IPS-18a (cell line): ENCODE measurements at regions not wholly inside any gene's neighbourhood (a gene's known extent, or its start where the extent isn't known, plus 50 kb on each side); places are given as distances from the start of the nearest gene placed in this dataset.

Source experiments
- H3K27ac ChIP-seq: one replicate; pipeline ENCODE4 v1.5.1; 2013; ENCODE audit warnings: low read length
- H3K27me3 ChIP-seq: one replicate; pipeline ENCODE4 v1.6.1; 2013; ENCODE audit warnings: mild to moderate bottlenecking, low read length; ENCODE audit not compliant: control insufficient read depth, insufficient read depth
- H3K36me3 ChIP-seq: one replicate; pipeline ENCODE4 v1.6.1; 2013; ENCODE audit warnings: low read depth, low read length; ENCODE audit not compliant: control insufficient read depth
- H3K4me1 ChIP-seq: one replicate; pipeline ENCODE4 v1.6.1; 2013; ENCODE audit warnings: low read depth, low read length; ENCODE audit not compliant: control insufficient read depth
- H3K4me3 ChIP-seq: one replicate; pipeline ENCODE4 v1.5.1; 2013; ENCODE audit warnings: low read length
- H3K9ac ChIP-seq: one replicate; pipeline ENCODE4 v1.6.1; 2013; ENCODE audit warnings: mild to moderate bottlenecking, low read length, moderate library complexity
- H3K9me3 ChIP-seq: one replicate; pipeline ENCODE4 v1.6.1; 2013; ENCODE audit warnings: low read depth, low read length; ENCODE audit not compliant: control insufficient read depth

DNA sequence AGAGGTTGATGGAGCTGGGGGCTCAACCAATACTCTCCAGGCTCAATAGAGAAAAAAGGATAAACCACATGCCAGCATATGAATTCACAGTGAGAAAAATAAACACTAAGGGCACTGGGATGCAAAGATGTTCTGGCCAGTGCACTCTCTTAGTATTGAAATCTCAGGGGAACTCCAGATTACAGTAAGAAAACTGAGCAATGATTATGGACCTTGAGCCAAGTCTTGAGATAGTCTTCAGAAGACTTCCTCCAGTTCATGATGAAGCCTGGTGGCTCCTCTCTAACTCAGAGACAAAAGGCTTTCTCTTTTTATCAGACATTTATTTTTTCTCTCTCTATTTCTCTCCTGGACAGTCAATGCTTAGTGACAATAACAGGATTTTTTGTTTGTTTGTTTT lies 139.8 kb upstream of the SPEF2 start:
- Histone ChIP-seq H3K36me3 (no peaks in the 10 kb centered on the region), H3K4me3 (no peak overlapping the region), H3K9ac (no peak overlapping the region), H3K27ac (no peak overlapping the region), H3K27me3 (no peaks in the 10 kb centered on the region), H3K4me1 (no peaks in the 10 kb centered on the region), H3K9me3 (no peaks in the 10 kb centered on the region)

DNA sequence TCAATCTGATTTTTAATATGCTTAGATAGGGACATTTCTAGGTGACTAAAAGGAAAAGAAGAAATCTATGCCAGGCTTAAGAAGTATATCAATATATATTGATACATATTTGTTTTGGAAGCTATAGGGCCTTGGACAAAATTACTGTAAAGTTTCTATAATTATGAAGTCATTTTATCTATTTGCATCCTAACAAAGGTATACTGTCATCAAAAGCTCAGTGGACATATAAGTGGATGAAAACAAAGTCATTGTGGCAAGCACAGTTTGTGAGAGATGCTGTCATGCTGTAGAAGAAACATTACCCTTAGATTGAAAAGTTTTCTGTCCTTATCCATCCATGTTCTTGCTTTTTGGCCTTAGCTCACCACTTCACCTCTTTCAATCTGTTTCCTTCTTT lies 140.3 kb upstream of the SPEF2 start:
- no peaks in the 10 kb centered on the region for H3K27me3 ChIP-seq
- no peaks in the 10 kb centered on the region for H3K9me3 ChIP-seq
- H3K36me3 ChIP-seq, result no peaks in the 10 kb centered on the region
- no peaks in the 10 kb centered on the region for H3K4me1 ChIP-seq
- no peak overlapping the region for H3K4me3 ChIP-seq
- no peak overlapping the region for H3K27ac ChIP-seq
- no peak overlapping the region for H3K9ac ChIP-seq

DNA sequence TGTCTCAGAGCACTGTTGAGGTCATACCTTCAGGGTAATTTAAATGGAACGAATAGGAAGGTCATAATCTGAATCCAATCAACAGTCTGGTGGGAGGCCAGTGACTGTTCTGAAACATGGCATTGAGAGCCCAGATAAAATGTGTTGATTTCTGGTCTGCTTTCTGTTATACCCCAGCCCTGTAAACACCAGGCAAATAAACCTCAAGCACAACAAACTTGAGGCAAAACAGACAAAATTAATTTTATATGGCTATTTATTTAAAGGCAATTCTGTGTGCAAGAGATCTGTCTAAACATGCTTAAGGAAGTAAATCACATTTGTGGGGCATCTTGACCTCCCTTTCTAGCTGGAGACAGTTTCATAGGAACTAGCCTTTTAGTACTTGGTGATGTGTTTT lies 140.9 kb upstream of the SPEF2 start:
- Histone ChIP-seq H3K9me3 (no peaks in the 10 kb centered on the region), H3K9ac (no peak overlapping the region), H3K36me3 (no peaks in the 10 kb centered on the region), H3K4me3 (no peak overlapping the region), H3K27ac (no peak overlapping the region), H3K27me3 (no peaks in the 10 kb centered on the region), H3K4me1 (no peaks in the 10 kb centered on the region)

DNA sequence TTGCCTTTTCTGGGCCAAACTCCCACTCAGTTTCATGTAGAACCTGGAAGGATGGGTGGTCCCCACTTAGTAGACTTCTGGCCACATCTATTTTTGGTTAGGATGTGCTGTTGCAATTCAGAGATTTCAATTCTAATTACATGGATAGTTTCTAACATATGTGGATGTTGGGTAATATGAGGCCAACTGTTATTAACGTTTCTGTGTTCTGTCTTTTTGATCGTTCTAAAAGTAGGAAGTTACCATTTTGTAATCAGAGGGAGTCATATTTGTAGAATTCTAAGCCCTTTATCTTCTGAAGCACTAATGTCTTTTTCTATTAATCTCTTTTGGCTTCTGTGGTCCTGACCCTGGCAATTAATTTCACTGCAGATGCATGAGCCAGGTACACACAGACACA lies 141.6 kb upstream of the SPEF2 start:
- no peak overlapping the region for H3K9ac ChIP-seq
- H3K27ac ChIP-seq, result no peak overlapping the region
- H3K9me3 ChIP-seq, result no peaks in the 10 kb centered on the region
- H3K36me3 ChIP-seq, result no peaks in the 10 kb centered on the region
- no peak overlapping the region for H3K4me3 ChIP-seq
- H3K4me1 ChIP-seq, result no peaks in the 10 kb centered on the region
- no peaks in the 10 kb centered on the region for H3K27me3 ChIP-seq

DNA sequence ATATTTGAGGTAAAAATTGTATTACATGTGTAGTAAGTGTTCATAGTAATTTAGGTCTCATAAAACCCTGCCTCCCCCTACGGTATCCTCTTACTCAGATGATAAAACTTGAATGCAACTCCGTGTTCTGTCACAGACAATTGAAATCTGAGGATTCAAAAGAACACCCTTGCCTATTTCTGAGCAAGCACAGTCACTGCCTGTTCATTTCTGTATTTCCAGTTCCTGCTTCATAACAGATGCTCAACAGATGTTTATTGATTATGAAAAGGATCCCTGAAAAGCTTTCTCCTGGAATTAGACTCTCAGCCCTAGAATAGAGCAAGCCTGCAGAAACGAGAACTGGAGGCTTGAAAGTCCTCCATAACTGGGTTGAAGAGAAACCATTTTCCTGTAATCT lies 144.1 kb upstream of the SPEF2 start:
- H3K4me1 ChIP-seq, result no peaks in the 10 kb centered on the region
- H3K9ac ChIP-seq, result no peak overlapping the region
- no peaks in the 10 kb centered on the region for H3K9me3 ChIP-seq
- no peaks in the 10 kb centered on the region for H3K36me3 ChIP-seq
- no peaks in the 10 kb centered on the region for H3K27me3 ChIP-seq
- no peak overlapping the region for H3K27ac ChIP-seq
- H3K4me3 ChIP-seq, result no peak overlapping the region

DNA sequence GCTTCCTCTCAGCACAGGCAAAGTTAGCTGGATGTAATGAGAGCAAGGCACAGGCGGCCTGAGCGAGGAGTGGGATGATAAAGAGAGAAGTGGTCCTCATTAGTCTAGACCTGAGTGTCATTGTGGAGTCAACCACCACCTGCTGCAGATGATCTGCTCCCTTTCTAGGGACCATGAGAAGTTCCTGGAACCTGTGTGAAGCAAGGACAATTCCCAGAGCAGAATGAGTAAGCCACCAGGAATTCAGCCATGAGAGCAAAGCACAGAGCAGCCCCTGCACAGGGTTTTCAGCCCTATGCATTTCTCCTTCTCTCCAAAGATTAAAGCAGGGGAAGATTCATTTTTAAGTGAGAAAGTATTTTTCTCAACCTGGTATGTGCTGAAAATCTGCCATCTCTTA lies 146.8 kb upstream of the SPEF2 start:
- Histone ChIP-seq H3K9me3 (no peaks in the 10 kb centered on the region), H3K4me3 (no peak overlapping the region), H3K9ac (no peak overlapping the region), H3K4me1 (no peaks in the 10 kb centered on the region), H3K27ac (no peak overlapping the region), H3K36me3 (no peaks in the 10 kb centered on the region), H3K27me3 (no peaks in the 10 kb centered on the region)

DNA sequence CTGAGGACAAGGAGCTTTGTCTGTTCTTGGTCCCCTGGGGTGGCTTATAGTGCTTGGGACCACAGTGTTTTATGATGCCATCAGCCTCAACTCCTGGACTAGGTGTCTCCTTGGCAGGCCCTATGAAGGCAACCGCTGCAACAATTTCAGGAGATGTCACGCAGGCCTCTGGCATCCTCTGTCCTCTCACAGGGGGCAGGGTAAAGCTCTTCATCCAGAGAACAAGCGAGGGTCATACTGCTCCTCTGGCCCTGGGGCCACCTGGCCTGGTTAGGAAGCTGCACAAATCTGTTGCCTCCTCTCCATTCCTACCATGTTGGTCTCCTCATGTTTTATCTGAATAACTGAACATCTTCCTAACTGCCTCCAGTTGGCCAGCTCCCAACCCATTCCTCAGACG lies 148.9 kb upstream of the SPEF2 start:
- no peak overlapping the region for H3K4me3 ChIP-seq
- H3K9ac ChIP-seq, result no peak overlapping the region
- no peaks in the 10 kb centered on the region for H3K36me3 ChIP-seq
- no peaks in the 10 kb centered on the region for H3K9me3 ChIP-seq
- no peak overlapping the region for H3K27ac ChIP-seq
- H3K4me1 ChIP-seq, result no peaks in the 10 kb centered on the region
- H3K27me3 ChIP-seq, result no peaks in the 10 kb centered on the region

DNA sequence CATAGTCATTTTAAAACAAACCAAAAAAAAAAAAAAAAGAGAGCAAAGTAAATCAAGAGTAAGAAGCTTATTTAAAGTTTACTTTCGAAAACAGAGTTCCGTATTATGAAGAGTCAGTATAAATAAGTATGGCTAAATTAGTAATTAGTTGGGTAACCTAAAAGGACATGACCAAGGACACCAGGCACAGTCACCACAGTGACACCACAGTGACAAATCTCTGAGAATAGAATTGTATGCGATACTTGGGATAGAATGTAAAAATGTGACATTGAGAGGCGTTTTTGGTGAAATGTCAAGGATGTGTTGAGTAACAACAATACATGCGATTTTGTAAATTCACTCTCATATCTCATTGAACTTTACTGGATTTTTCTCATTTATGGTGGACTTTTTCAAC lies 150.9 kb upstream of the SPEF2 start:
- no peak overlapping the region for H3K9ac ChIP-seq
- no peaks in the 10 kb centered on the region for H3K36me3 ChIP-seq
- H3K9me3 ChIP-seq, result no peaks in the 10 kb centered on the region
- no peaks in the 10 kb centered on the region for H3K4me1 ChIP-seq
- H3K4me3 ChIP-seq, result no peak overlapping the region
- no peak overlapping the region for H3K27ac ChIP-seq
- no peaks in the 10 kb centered on the region for H3K27me3 ChIP-seq

DNA sequence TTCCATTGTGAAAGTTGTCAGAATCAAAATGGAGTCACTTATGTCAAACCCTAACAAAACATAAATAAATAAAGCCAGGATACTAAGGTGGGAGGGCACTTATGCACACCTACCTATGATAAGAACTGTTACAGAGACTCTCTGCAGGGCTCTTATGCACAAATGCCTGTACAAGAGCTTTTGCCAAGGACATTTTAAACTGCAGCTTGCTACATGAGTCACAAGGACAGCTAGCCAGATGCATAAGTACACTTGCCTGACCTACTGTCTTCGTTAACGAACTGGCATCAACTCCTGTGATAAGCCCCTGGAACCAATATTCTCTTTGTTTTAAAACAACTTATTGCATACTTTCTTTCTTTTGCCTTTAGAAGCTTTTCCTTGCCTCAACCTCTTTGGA lies 152.9 kb upstream of the SPEF2 start:
- Histone ChIP-seq H3K4me1 (no peaks in the 10 kb centered on the region), H3K4me3 (no peak overlapping the region), H3K9me3 (no peaks in the 10 kb centered on the region), H3K27me3 (no peaks in the 10 kb centered on the region), H3K27ac (no peak overlapping the region), H3K9ac (no peak overlapping the region), H3K36me3 (no peaks in the 10 kb centered on the region)

DNA sequence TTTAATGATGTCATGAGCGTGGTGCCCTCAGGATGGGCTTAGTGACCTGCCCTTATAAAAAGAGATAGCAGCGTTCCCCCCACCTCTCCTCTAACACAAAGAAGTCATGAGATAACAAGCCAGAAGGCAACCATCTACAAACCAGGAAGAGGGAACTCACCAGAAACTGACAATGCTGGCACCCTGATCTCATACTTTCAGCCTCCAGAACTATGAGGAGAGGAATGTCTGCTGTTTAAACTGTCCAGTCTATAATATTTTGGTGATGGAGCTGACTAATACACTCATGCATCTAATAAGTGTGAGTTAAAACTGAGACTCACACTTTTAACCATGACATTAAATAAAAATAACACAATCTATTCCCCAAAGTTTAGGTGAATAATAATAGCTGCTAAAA lies 156.1 kb upstream of the SPEF2 start:
- H3K4me3 ChIP-seq, result no peak overlapping the region
- no peak overlapping the region for H3K27ac ChIP-seq
- no peaks in the 10 kb centered on the region for H3K9me3 ChIP-seq
- no peaks in the 10 kb centered on the region for H3K4me1 ChIP-seq
- H3K27me3 ChIP-seq, result no peaks in the 10 kb centered on the region
- H3K36me3 ChIP-seq, result no peaks in the 10 kb centered on the region
- no peak overlapping the region for H3K9ac ChIP-seq

DNA sequence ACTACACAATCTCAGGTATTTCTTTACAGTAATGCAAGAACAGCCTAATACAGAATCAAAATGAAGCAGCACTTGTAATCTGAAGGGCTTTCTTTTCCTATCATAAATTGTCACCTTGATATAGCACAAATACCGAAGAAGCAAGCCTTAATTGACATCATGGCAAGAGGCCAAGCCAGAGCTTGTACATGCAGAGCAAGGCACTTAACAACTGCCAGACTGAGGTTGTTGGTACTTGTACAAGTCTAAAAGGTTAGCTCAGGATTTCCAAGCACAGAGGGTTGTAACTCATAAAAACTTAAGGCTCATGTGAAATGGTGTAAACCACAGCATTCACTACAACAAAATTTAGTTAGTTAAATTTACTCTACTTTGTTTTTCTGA lies 158.8 kb upstream of the SPEF2 start:
- Histone ChIP-seq H3K4me3 (no peak overlapping the region), H3K9me3 (no peaks in the 10 kb centered on the region), H3K36me3 (no peaks in the 10 kb centered on the region), H3K27ac (no peak overlapping the region), H3K27me3 (no peaks in the 10 kb centered on the region), H3K9ac (no peak overlapping the region), H3K4me1 (no peaks in the 10 kb centered on the region)

DNA sequence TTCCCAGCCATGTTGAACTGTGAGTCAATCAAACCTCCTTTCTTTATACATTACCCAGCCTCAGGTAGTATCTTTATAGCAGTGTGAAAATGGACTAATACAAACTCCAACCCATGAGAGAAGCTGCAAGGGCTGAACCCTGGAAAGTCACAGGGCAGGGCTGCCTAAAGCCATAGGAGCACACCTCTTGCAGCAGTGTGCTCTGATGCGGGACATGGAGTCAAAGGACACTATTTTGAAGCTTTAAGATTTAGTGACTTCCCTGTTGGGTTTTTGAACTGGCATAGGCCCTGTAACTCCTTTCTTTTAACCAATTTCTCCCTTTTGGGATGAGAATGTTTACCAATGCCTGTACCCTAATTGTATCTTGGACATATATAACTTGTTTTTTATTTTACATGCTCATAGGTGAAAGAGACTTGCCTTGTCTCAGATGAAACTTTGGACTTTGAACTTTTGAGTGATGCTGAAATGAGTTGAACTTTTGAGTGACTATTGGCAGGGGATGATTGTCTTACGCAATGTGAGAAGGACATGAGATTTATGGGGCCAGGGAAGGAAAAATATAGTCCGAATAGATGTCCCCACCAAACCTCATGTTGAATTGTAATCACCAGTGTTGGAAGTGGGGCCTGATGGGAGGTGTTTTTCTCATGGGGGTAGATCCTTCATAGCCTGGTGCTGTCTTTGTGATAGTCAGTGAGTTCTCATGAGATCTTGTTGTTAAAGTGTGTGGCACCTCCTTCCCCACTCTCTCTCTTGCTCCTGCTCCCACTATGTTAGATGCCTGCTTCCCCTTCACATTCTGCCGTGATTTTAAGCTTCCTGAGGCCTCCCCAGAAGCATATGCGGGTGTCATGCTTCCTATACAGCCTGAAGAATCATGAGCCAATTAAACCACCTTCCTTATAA lies 159.5 kb upstream of the SPEF2 start:
- H3K36me3 ChIP-seq, result no peaks in the 10 kb centered on the region
- no peak overlapping the region for H3K9ac ChIP-seq
- no peak overlapping the region for H3K4me3 ChIP-seq
- H3K4me1 ChIP-seq, result no peaks in the 10 kb centered on the region
- H3K27me3 ChIP-seq, result no peaks in the 10 kb centered on the region
- H3K9me3 ChIP-seq, result no peaks in the 10 kb centered on the region
- H3K27ac ChIP-seq, result no peak overlapping the region
